Ishikawa (cell line): ENCODE measurements at regions not wholly inside any gene's neighbourhood (a gene's known extent, or its start where the extent isn't known, plus 50 kb on each side); places are given as distances from the start of the nearest gene placed in this dataset.

Experiments used
- CEBPB ChIP-seq: IDR thresholded peaks from 2 replicates; pipeline ENCODE4 v1.6.1; 2012
- CREB1 ChIP-seq: IDR thresholded peaks from 2 replicates; pipeline ENCODE4 v1.6.1; 2012; ENCODE audit warnings: low read depth
- EGR1 ChIP-seq: IDR thresholded peaks from 2 replicates; pipeline ENCODE4 v1.6.1; 2012
- EP300 ChIP-seq: IDR thresholded peaks from 2 replicates; pipeline ENCODE4 v1.6.1; 2012; ENCODE audit warnings: borderline replicate concordance
- NFIC ChIP-seq: IDR thresholded peaks from 2 replicates; pipeline ENCODE4 v1.6.1; 2012
- RAD21 ChIP-seq: IDR thresholded peaks from 2 replicates; pipeline ENCODE4 v1.6.1; 2012; ENCODE audit warnings: low read depth
- TCF12 ChIP-seq: IDR thresholded peaks from 2 replicates; pipeline ENCODE4 v1.6.1; 2012; ENCODE audit warnings: low read depth
- YY1 ChIP-seq: IDR thresholded peaks from 2 replicates; pipeline ENCODE4 v1.6.1; 2012; ENCODE audit warnings: low read depth
- ZBTB7A ChIP-seq: IDR thresholded peaks from 2 replicates; pipeline ENCODE4 v1.6.1; 2012; ENCODE audit warnings: low read depth
- TF ChIP-seq, protein P1 (sequence below): IDR thresholded peaks from 2 replicates; pipeline ENCODE4 v1.6.1; 2012; ENCODE audit warnings: low read depth, mild to moderate bottlenecking
- TF ChIP-seq, protein P2 (sequence below): IDR thresholded peaks from 2 replicates; pipeline ENCODE4 v1.6.1; 2012
- TF ChIP-seq, protein P3 (sequence below): IDR thresholded peaks from 2 replicates; pipeline ENCODE4 v1.6.1; 2012

DNA sequence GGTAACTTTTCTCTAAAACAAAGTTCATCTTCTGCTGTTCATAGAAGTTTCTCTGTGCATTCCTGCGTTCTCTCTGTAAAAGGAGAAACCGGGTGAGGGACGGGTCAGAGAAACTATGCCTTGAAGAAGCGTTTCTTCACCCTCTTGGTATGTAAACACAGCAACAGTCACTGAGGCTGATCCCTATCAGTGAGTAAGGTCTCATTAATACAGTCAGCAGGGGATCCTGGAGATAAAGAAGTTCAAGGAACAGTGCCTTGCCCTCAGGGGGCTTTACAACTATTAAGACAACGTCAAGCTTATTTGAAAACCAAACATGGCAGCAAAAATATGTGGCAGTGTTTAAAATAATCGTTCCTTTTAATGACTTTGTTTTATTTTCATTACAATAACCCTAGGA lies 202.9 kb upstream of the IL12B start:
- TF ChIP-seq RAD21 (no peak), NFIC (no peak), ZBTB7A (no peak), CREB1 (no peak), YY1 (no peak), EGR1 (no peak), EP300 (no peak), CEBPB (no peak), TCF12 (no peak)
- TF ChIP-seq, protein P1, sequence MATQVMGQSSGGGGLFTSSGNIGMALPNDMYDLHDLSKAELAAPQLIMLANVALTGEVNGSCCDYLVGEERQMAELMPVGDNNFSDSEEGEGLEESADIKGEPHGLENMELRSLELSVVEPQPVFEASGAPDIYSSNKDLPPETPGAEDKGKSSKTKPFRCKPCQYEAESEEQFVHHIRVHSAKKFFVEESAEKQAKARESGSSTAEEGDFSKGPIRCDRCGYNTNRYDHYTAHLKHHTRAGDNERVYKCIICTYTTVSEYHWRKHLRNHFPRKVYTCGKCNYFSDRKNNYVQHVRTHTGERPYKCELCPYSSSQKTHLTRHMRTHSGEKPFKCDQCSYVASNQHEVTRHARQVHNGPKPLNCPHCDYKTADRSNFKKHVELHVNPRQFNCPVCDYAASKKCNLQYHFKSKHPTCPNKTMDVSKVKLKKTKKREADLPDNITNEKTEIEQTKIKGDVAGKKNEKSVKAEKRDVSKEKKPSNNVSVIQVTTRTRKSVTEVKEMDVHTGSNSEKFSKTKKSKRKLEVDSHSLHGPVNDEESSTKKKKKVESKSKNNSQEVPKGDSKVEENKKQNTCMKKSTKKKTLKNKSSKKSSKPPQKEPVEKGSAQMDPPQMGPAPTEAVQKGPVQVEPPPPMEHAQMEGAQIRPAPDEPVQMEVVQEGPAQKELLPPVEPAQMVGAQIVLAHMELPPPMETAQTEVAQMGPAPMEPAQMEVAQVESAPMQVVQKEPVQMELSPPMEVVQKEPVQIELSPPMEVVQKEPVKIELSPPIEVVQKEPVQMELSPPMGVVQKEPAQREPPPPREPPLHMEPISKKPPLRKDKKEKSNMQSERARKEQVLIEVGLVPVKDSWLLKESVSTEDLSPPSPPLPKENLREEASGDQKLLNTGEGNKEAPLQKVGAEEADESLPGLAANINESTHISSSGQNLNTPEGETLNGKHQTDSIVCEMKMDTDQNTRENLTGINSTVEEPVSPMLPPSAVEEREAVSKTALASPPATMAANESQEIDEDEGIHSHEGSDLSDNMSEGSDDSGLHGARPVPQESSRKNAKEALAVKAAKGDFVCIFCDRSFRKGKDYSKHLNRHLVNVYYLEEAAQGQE = no peak
- TF ChIP-seq, protein P2, sequence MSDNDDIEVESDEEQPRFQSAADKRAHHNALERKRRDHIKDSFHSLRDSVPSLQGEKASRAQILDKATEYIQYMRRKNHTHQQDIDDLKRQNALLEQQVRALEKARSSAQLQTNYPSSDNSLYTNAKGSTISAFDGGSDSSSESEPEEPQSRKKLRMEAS = no peak
- TF ChIP-seq, protein P3, sequence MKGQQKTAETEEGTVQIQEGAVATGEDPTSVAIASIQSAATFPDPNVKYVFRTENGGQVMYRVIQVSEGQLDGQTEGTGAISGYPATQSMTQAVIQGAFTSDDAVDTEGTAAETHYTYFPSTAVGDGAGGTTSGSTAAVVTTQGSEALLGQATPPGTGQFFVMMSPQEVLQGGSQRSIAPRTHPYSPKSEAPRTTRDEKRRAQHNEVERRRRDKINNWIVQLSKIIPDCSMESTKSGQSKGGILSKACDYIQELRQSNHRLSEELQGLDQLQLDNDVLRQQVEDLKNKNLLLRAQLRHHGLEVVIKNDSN = no peak
